Neural cell (in vitro differentiated cells): ENCODE measurements at regions not wholly inside any gene's neighbourhood (a gene's known extent, or its start where the extent isn't known, plus 50 kb on each side); places are given as distances from the start of the nearest gene placed in this dataset.

Experiments used
- H2AFZ ChIP-seq: fragments of 200-600, 300-800 bp; sonication (generic), shearing (Covaris generic); 2 replicates; pipeline ENCODE4 v1.6.0; 2014; ENCODE audit warnings: low read depth, mild to moderate bottlenecking, antibody characterized with exemption, low read length, moderate library complexity
- H3F3A ChIP-seq: fragments of 200-600 bp; shearing (Covaris generic); 2 replicates; pipeline ENCODE4 v1.6.1; 2016; ENCODE audit warnings: mild to moderate bottlenecking, moderate library complexity, mixed read lengths, antibody characterized with exemption, low read length; ENCODE audit not compliant: insufficient read depth, poor library complexity, severe bottlenecking
- H3K27ac ChIP-seq: fragments of 200-600, 300-800 bp; sonication (generic), shearing (Covaris generic); 2 replicates; pipeline ENCODE4 v1.5.1; 2014; ENCODE audit warnings: mild to moderate bottlenecking, low read length, moderate library complexity
- H3K27me3 ChIP-seq: fragments of 300-800, 200-600 bp; sonication (generic), shearing (Covaris generic); 2 replicates; pipeline ENCODE4 v1.6.0; 2014; ENCODE audit warnings: mild to moderate bottlenecking, low read depth, low read length, moderate library complexity; ENCODE audit not compliant: insufficient read depth
- H3K36me3 ChIP-seq: fragments of 300-800, 200-600 bp; sonication (generic), shearing (Covaris generic); 2 replicates; pipeline ENCODE4 v1.5.1; 2014; ENCODE audit warnings: mild to moderate bottlenecking, antibody characterized with exemption, low read length, moderate library complexity; ENCODE audit not compliant: insufficient read depth
- H3K4me2 ChIP-seq: fragments of 300-800, 200-600 bp; sonication (generic), shearing (Covaris generic); 2 replicates; pipeline ENCODE4 v1.6.0; 2014; ENCODE audit warnings: mild to moderate bottlenecking, low read length
- H3K4me3 ChIP-seq: fragments of 300-800, 200-600 bp; sonication (generic), shearing (Covaris generic); 2 replicates; pipeline ENCODE4 v1.5.1; 2014; ENCODE audit warnings: mild to moderate bottlenecking, low read length, moderate library complexity
- H3K79me2 ChIP-seq: fragments of 200-600 bp; shearing (Covaris generic); replicated peaks from 2 replicates; pipeline ENCODE4 v1.6.0; 2014; ENCODE audit warnings: mild to moderate bottlenecking, low read length, moderate library complexity; ENCODE audit not compliant: insufficient read depth
- H3K9ac ChIP-seq: fragments of 300-800, 200-600 bp; sonication (generic), shearing (Covaris generic); 2 replicates; pipeline ENCODE4 v1.6.1; 2016; ENCODE audit warnings: mild to moderate bottlenecking, low read length, mixed read lengths
- H3K9me2 ChIP-seq: fragments of 200-600 bp; shearing (Covaris generic); 2 replicates; pipeline ENCODE4 v1.6.1; 2016; ENCODE audit warnings: mild to moderate bottlenecking, low read length, mixed read lengths; ENCODE audit not compliant: insufficient read depth
- H3K9me3 ChIP-seq: fragments of 200-600, 300-800 bp; sonication (generic), shearing (Covaris generic); 2 replicates; pipeline ENCODE4 v1.6.1; 2016; ENCODE audit warnings: mild to moderate bottlenecking, mixed run types, low read length, moderate library complexity, mixed read lengths
- H4K20me1 ChIP-seq: fragments of 200-600 bp; shearing (Covaris generic); 2 replicates; pipeline ENCODE4 v1.6.1; 2016; ENCODE audit warnings: mild to moderate bottlenecking, mixed run types; ENCODE audit not compliant: insufficient read depth
- EP300 ChIP-seq: fragments of 450-650 bp; conservative IDR thresholded peaks from 2 replicates; pipeline ENCODE4 v1.6.1; 2014; ENCODE audit warnings: antibody characterized with exemption, mild to moderate bottlenecking, moderate library complexity; ENCODE audit not compliant: poor library complexity, severe bottlenecking
- EZH2 ChIP-seq: fragments of 200-600, 300-800 bp; shearing (Covaris generic), sonication (generic); IDR thresholded peaks from 2 replicates; pipeline ENCODE4 v1.6.1; 2014; ENCODE audit warnings: antibody characterized with exemption, low read length, borderline replicate concordance, mild to moderate bottlenecking; ENCODE audit not compliant: insufficient read depth, poor library complexity, severe bottlenecking
- MXI1 ChIP-seq: fragments of 450-650 bp; conservative IDR thresholded peaks from 2 replicates; pipeline ENCODE4 v1.6.1; 2014; ENCODE audit warnings: antibody characterized with exemption, mild to moderate bottlenecking; ENCODE audit not compliant: poor library complexity, severe bottlenecking
- POLR2AphosphoS5 ChIP-seq: IDR thresholded peaks from 2 replicates; pipeline ENCODE4 v1.6.1; 2012
- RAD21 ChIP-seq: fragments of 450-650 bp; conservative IDR thresholded peaks from 2 replicates; pipeline ENCODE4 v1.6.1; 2014; ENCODE audit warnings: antibody characterized with exemption, mild to moderate bottlenecking, moderate library complexity
- SMC3 ChIP-seq: fragments of 450-650 bp; conservative IDR thresholded peaks from 2 replicates; pipeline ENCODE4 v1.6.1; 2014; ENCODE audit warnings: antibody characterized with exemption, mild to moderate bottlenecking, moderate library complexity; ENCODE audit not compliant: poor library complexity
- TAF1 ChIP-seq: IDR thresholded peaks from 2 replicates; pipeline ENCODE4 v1.6.1; 2012; ENCODE audit warnings: low read depth
- TF ChIP-seq, protein P1 (sequence below): fragments of 450-650 bp; IDR thresholded peaks from 2 replicates; pipeline ENCODE4 v1.5.1; 2014; ENCODE audit warnings: antibody characterized with exemption, mild to moderate bottlenecking, moderate library complexity; ENCODE audit not compliant: poor library complexity, severe bottlenecking
- TF ChIP-seq, protein P2 (sequence below): IDR thresholded peaks from 2 replicates; pipeline ENCODE4 v1.6.1; 2012; ENCODE audit warnings: borderline replicate concordance

DNA sequence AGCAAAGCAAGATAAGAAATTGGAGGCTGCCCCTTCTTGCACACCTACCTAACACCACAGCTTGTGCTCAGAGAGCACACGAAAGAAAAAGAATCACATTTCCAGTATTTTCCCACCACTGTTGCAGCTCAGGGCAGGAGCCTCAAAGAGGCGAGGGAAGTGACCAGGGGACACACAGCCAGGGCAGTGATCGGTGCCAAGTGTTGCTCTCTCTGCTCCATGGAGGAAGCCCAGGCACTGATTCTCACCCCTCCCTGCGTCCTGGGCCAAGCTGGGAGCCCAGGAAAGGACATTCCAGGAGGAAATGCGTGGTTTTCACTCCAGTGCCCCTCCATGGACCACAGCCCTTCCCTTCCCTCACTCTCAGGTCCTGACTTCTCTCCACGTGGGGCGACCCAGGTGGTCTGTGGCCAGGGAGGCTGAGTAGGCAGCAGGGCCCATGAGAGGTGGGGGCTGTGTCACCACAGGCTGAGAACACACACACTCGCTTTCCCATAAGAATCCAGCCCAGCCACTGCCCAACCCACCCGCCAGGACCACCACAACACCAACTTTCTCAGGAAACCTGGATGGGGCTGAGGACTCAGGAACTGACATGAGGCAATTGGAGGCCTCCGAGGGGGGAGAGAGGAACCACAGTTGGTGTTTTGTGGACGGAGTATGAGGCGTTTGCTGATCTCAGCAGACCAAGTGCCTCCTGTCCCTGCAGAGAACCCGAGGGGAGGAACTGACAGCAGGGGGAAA is 81.7 kb upstream of the MAFB start:
- Histone ChIP-seq H3K9me3 (no peaks in the 10 kb centered on the region), H3K4me3 (no peak overlapping the region), H3K27me3 (no peaks in the 10 kb centered on the region), H3K27ac (no peak overlapping the region), H3K9me2 (no peaks in the 10 kb centered on the region), H4K20me1 (no peaks in the 10 kb centered on the region), H3K9ac (no peak overlapping the region), H3K36me3 (no peaks in the 10 kb centered on the region), H2AFZ (no peak overlapping the region), H3F3A (no peaks in the 10 kb centered on the region), H3K4me2 (no peak overlapping the region), H3K79me2 (no peaks in the 10 kb centered on the region)
- TF ChIP-seq TAF1 = no peak
- TF ChIP-seq RAD21 = no peak
- TF ChIP-seq SMC3 = no peak
- TF ChIP-seq MXI1 = no peak
- TF ChIP-seq EP300 = no peak
- TF ChIP-seq EZH2 = no peak
- no peak for TF ChIP-seq POLR2AphosphoS5
- TF ChIP-seq, protein P1, sequence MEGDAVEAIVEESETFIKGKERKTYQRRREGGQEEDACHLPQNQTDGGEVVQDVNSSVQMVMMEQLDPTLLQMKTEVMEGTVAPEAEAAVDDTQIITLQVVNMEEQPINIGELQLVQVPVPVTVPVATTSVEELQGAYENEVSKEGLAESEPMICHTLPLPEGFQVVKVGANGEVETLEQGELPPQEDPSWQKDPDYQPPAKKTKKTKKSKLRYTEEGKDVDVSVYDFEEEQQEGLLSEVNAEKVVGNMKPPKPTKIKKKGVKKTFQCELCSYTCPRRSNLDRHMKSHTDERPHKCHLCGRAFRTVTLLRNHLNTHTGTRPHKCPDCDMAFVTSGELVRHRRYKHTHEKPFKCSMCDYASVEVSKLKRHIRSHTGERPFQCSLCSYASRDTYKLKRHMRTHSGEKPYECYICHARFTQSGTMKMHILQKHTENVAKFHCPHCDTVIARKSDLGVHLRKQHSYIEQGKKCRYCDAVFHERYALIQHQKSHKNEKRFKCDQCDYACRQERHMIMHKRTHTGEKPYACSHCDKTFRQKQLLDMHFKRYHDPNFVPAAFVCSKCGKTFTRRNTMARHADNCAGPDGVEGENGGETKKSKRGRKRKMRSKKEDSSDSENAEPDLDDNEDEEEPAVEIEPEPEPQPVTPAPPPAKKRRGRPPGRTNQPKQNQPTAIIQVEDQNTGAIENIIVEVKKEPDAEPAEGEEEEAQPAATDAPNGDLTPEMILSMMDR = no peak
- TF ChIP-seq, protein P2, sequence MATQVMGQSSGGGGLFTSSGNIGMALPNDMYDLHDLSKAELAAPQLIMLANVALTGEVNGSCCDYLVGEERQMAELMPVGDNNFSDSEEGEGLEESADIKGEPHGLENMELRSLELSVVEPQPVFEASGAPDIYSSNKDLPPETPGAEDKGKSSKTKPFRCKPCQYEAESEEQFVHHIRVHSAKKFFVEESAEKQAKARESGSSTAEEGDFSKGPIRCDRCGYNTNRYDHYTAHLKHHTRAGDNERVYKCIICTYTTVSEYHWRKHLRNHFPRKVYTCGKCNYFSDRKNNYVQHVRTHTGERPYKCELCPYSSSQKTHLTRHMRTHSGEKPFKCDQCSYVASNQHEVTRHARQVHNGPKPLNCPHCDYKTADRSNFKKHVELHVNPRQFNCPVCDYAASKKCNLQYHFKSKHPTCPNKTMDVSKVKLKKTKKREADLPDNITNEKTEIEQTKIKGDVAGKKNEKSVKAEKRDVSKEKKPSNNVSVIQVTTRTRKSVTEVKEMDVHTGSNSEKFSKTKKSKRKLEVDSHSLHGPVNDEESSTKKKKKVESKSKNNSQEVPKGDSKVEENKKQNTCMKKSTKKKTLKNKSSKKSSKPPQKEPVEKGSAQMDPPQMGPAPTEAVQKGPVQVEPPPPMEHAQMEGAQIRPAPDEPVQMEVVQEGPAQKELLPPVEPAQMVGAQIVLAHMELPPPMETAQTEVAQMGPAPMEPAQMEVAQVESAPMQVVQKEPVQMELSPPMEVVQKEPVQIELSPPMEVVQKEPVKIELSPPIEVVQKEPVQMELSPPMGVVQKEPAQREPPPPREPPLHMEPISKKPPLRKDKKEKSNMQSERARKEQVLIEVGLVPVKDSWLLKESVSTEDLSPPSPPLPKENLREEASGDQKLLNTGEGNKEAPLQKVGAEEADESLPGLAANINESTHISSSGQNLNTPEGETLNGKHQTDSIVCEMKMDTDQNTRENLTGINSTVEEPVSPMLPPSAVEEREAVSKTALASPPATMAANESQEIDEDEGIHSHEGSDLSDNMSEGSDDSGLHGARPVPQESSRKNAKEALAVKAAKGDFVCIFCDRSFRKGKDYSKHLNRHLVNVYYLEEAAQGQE = no peak

DNA sequence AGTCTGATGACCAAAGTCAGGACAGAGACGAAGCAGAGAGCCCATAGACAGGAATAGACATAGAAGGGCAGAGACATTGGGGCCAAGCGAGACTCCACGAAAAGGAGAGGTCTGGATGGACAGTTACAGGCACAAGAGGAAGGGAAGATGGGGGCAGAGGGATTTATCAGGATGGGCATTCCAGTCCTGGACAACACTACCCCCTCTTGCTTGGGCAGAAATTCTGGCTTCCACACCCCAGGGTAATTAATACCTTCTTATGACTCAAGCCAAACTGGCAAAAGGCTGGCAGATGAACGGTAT is 82.2 kb upstream of the MAFB start:
- Histone ChIP-seq H4K20me1 (no peaks in the 10 kb centered on the region), H3K79me2 (no peaks in the 10 kb centered on the region), H3F3A (no peaks in the 10 kb centered on the region), H3K9me3 (no peaks in the 10 kb centered on the region), H2AFZ (no peak overlapping the region), H3K27ac (no peak overlapping the region), H3K4me3 (no peak overlapping the region), H3K36me3 (no peaks in the 10 kb centered on the region), H3K9me2 (no peaks in the 10 kb centered on the region), H3K4me2 (no peak overlapping the region), H3K9ac (no peak overlapping the region), H3K27me3 (no peaks in the 10 kb centered on the region)
- TF ChIP-seq EP300 = no peak
- no peak for TF ChIP-seq MXI1
- TF ChIP-seq, protein P2 = no peak
- no peak for TF ChIP-seq POLR2AphosphoS5
- TF ChIP-seq EZH2 = no peak
- no peak for TF ChIP-seq TAF1
